ENCODE measurements at regions not wholly inside any gene's neighbourhood (a gene's known extent, or its start where the extent isn't known, plus 50 kb on each side); places are given as distances from the start of the nearest gene placed in this dataset.

DNA sequence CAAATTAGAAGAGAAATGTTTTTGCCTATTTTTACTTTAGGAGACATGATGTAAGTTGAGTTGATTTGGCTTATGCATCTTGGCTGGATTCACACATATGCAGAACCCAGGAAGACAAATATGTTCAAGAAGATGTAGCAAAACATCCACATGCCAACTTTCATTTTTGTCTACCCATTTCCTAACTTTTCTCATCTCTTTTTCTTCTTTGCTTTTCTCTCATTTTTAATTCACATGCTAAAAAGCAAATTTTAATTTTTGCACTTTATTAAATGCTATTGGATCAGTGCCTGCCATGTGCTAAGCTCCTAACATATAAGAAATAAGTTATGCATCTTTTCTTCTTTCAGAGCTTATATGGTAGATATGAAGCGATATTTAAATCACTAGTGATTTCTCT is 143.7 kb upstream of the GRM3 start:
- Histone ChIP-seq H3K36me3 (no peaks in the 10 kb centered on the region), H3K27ac (no peak overlapping the region), H3K4me3 (ENCODE audit: low read depth in 1 of 2, low read length in 1 of 2) (no peak overlapping the region), H3K9me3 (no peaks in the 10 kb centered on the region), H3K4me1 (ENCODE audit: control insufficient read depth in 1 of 2, insufficient read depth in 1 of 2, low read depth in 1 of 2, low read length in 1 of 2) (no peaks in the 10 kb centered on the region), H3K27me3 (no peaks in the 10 kb centered on the region)
- TF ChIP-seq, protein P1, sequence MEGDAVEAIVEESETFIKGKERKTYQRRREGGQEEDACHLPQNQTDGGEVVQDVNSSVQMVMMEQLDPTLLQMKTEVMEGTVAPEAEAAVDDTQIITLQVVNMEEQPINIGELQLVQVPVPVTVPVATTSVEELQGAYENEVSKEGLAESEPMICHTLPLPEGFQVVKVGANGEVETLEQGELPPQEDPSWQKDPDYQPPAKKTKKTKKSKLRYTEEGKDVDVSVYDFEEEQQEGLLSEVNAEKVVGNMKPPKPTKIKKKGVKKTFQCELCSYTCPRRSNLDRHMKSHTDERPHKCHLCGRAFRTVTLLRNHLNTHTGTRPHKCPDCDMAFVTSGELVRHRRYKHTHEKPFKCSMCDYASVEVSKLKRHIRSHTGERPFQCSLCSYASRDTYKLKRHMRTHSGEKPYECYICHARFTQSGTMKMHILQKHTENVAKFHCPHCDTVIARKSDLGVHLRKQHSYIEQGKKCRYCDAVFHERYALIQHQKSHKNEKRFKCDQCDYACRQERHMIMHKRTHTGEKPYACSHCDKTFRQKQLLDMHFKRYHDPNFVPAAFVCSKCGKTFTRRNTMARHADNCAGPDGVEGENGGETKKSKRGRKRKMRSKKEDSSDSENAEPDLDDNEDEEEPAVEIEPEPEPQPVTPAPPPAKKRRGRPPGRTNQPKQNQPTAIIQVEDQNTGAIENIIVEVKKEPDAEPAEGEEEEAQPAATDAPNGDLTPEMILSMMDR (IDR thresholded peaks at IDR 0.05): no peak

DNA sequence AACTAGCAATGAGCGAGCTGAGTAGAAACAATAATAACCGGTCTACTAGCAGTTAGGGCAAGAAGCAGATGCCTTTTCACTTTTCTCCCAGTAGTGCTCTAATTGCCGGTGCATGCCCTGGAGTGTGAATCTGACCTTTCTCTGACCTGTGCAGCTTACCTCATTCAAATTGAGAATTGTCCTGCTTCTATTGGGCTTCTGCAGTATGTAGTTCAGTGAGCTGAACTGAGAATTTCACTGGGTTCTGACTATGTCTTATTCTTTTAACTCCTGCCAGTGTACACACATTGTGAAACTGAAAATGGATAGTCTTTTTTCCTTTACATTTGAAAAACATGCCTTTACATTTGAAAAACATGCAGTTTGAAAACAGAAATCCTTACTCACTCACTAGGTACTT is 157.9 kb upstream of the GRM3 start:
- H3K4me1 ChIP-seq (ENCODE audit: control insufficient read depth in 1 of 2, insufficient read depth in 1 of 2, low read depth in 1 of 2, low read length in 1 of 2): no peaks in the 10 kb centered on the region
- TF ChIP-seq, protein P1 (IDR thresholded peaks at IDR 0.05): no peak
- no peak overlapping the region for H3K27ac ChIP-seq
- no peaks in the 10 kb centered on the region for H3K9me3 ChIP-seq
- no peaks in the 10 kb centered on the region for H3K27me3 ChIP-seq
- H3K36me3 ChIP-seq: no peaks in the 10 kb centered on the region
- H3K4me3 ChIP-seq (ENCODE audit: low read depth in 1 of 2, low read length in 1 of 2): no peak overlapping the region

DNA sequence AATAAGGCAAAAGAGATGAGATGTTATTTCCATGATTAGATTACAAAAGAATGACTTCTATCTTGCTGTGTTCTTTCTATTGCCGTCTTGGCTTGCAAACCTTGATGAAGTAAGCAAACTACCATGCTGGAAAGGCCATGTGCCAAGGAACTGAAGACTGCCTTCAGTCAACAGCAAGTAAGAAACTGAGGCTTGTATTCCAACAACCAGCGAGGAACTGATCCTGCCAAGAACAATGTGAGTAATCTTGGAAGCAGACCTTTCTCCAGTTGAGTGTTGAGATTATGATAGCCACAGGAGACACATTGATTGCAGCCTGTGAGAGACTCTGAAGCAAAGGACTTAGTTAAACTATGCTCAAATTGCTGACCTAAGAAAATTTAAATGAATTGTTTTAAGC is 164.6 kb upstream of the GRM3 start:
- H3K27me3 ChIP-seq: no peaks in the 10 kb centered on the region
- no peaks in the 10 kb centered on the region for H3K9me3 ChIP-seq
- H3K4me1 ChIP-seq (ENCODE audit: control insufficient read depth in 1 of 2, insufficient read depth in 1 of 2, low read depth in 1 of 2, low read length in 1 of 2): no peaks in the 10 kb centered on the region
- no peaks in the 10 kb centered on the region for H3K36me3 ChIP-seq
- H3K4me3 ChIP-seq (ENCODE audit: low read depth in 1 of 2, low read length in 1 of 2): no peak overlapping the region
- TF ChIP-seq, protein P1 (IDR thresholded peaks at IDR 0.05): no peak
- H3K27ac ChIP-seq: no peak overlapping the region

DNA sequence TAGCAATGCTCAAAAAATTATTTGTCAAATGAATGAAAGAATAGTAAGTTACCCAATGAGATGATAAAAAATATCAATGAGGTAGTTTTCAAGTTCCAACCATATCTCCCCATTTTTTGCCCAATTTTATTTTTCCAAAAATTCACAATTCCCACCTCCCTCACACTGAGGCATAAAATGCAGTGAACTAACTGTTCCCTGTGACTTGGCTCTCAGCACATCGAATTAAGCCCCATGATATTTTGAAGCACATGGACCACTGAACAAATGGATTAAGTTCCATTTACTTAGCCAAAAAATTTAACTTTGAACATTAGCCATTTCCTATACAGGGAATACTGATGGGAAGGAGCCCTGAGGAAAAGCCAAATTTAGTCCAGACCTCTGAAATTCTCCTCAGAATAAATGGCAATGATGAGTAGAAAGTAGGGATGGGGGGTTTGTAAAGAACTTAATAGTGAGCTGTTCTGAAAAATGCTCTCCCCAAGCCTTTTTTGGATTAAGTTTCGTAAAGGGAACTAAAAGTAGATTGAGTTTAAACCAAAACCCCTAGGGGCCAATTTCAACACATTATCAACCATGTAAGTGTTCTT is 166.3 kb upstream of the GRM3 start:
- Histone ChIP-seq H3K27me3 (no peaks in the 10 kb centered on the region), H3K4me1 (ENCODE audit: control insufficient read depth in 1 of 2, insufficient read depth in 1 of 2, low read depth in 1 of 2, low read length in 1 of 2) (no peaks in the 10 kb centered on the region), H3K9me3 (no peaks in the 10 kb centered on the region), H3K4me3 (ENCODE audit: low read depth in 1 of 2, low read length in 1 of 2) (no peak overlapping the region), H3K36me3 (no peaks in the 10 kb centered on the region), H3K27ac (no peak overlapping the region)
- TF ChIP-seq, protein P1 (IDR thresholded peaks at IDR 0.05): no peak

DNA sequence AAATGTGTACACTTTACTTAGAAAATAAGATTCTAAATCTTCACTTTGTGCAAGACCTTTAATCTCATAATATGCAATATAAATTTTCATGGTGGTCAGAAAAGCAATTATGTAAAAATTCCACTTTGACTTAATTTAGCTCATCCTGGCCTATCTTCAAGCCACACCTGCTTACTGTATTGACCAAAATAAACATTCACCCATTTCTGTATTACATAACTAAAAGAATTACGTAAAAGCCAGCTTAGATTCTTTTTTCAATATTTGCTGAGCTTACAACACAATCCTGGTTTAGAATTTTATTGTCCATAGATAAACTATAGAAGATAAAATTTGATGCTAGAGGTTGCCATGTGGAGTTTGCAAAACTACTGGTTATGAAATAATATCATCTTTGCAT is 172.9 kb upstream of the GRM3 start:
- no peak overlapping the region for H3K27ac ChIP-seq
- no peak overlapping the region for H3K4me3 ChIP-seq (ENCODE audit: low read depth in 1 of 2, low read length in 1 of 2)
- no peaks in the 10 kb centered on the region for H3K36me3 ChIP-seq
- no peaks in the 10 kb centered on the region for H3K9me3 ChIP-seq
- TF ChIP-seq, protein P1 (IDR thresholded peaks at IDR 0.05): no peak
- H3K4me1 ChIP-seq (ENCODE audit: control insufficient read depth in 1 of 2, insufficient read depth in 1 of 2, low read depth in 1 of 2, low read length in 1 of 2): no peaks in the 10 kb centered on the region
- no peaks in the 10 kb centered on the region for H3K27me3 ChIP-seq

Data from neutrophil (primary cell).